H1 (cell line): ENCODE measurements at regions not wholly inside any gene's neighbourhood (a gene's known extent, or its start where the extent isn't known, plus 50 kb on each side); places are given as distances from the start of the nearest gene placed in this dataset.

Experiments used
- CTCF ChIA-PET: fragments of 300-600 bp; sonication (Branson Sonifier 250); formaldehyde crosslinking; loops from one replicate; lab custom pipeline; 2021; ENCODE audit not compliant: partially characterized antibody; lab: Charles Lee
- POLR2A ChIA-PET: fragments of 300-600 bp; sonication (Branson Sonifier 250); formaldehyde crosslinking; loops from one replicate; lab custom pipeline; 2021; ENCODE audit warnings: inconsistent platforms; ENCODE audit not compliant: partially characterized antibody; lab: Charles Lee
- DNase-seq, 2 experiments: peaks; one replicate each; pipeline versions ENCODE4 v3.0.0 to v3.0.0-alpha.2; 2010 to 2022; ENCODE audit warnings: low spot score in 2 of 2, low read depth in 1 of 2, mixed read lengths in 1 of 2
- FAIRE-seq: peaks from 2 replicates; lab custom pipeline; 2011; peaks lifted over from hg19 to GRCh38; lab: Jason Lieb, UNC
- H2AFZ ChIP-seq: 2 replicates; pipeline ENCODE4 v1.8.1; 2012; ENCODE audit warnings: low read length, inconsistent platforms
- H2AK5ac ChIP-seq: 2 replicates; pipeline ENCODE4 v1.6.1; 2013; ENCODE audit warnings: low read depth, low read length
- H2BK120ac ChIP-seq: replicated peaks from 2 replicates; pipeline ENCODE3; 2013; ENCODE audit warnings: low read depth, low read length, inconsistent platforms
- H2BK12ac ChIP-seq: 2 replicates; pipeline ENCODE4 v1.6.1; 2013; ENCODE audit warnings: low read depth, low read length
- H2BK15ac ChIP-seq: 2 replicates; pipeline ENCODE4 v1.6.1; 2013; ENCODE audit warnings: low read length
- H2BK20ac ChIP-seq: 2 replicates; pipeline ENCODE4 v1.6.1; 2013; ENCODE audit warnings: low read length
- H2BK5ac ChIP-seq: 2 replicates; pipeline ENCODE4 v1.6.1; 2013; ENCODE audit warnings: low read depth, low read length
- H3K14ac ChIP-seq: 2 replicates; pipeline ENCODE4 v1.6.1; 2013; ENCODE audit warnings: inconsistent platforms; ENCODE audit not compliant: insufficient read length
- H3K18ac ChIP-seq: 2 replicates; pipeline ENCODE4 v1.6.1; 2013; ENCODE audit warnings: low read length; ENCODE audit errors: extremely low read depth
- H3K23ac ChIP-seq: 2 replicates; pipeline ENCODE4 v1.6.1; 2013; ENCODE audit warnings: inconsistent platforms; ENCODE audit not compliant: insufficient read length
- H3K23me2 ChIP-seq: 2 replicates; pipeline ENCODE4 v1.6.1; 2013; ENCODE audit warnings: low read depth, low read length
- H3K27ac ChIP-seq: 2 replicates; pipeline ENCODE4 v1.6.1; 2011; ENCODE audit warnings: low read depth, low read length, inconsistent platforms
- H3K27me3 ChIP-seq, 4 experiments: replicated peaks in 1 of 4; 1 replicate in 1 of 4; 2 replicates in 3 of 4; pipeline versions ENCODE4 v1.6.1 to v1.8.1; 2011 to 2013; ENCODE audit warnings: low read length in 3 of 4, mild to moderate bottlenecking in 3 of 4, inconsistent platforms in 2 of 4, mixed read lengths in 2 of 4, moderate library complexity in 1 of 4; ENCODE audit not compliant: control insufficient read depth in 3 of 4, insufficient read depth in 3 of 4; ENCODE audit errors: extremely low read depth in 1 of 4
- H3K36me3 ChIP-seq, 4 experiments: 2 replicates each; pipeline versions ENCODE4 v1.6.1 to v1.8.1; 2011 to 2013; ENCODE audit warnings: mild to moderate bottlenecking in 4 of 4, low read length in 3 of 4, moderate library complexity in 2 of 4, control low read depth in 1 of 4, inconsistent platforms in 1 of 4; ENCODE audit not compliant: insufficient read depth in 4 of 4, control insufficient read depth in 2 of 4
- H3K4ac ChIP-seq: replicated peaks from 2 replicates; pipeline ENCODE3; 2013; ENCODE audit warnings: low read length, low read depth, mixed read lengths, inconsistent platforms; ENCODE audit not compliant: insufficient read length
- H3K4me1 ChIP-seq, 4 experiments: replicated peaks in 1 of 4; 1 replicate in 1 of 4; 2 replicates in 3 of 4; pipeline versions ENCODE4 v1.6.1 to v1.8.1; 2011 to 2013; ENCODE audit warnings: low read length in 3 of 4, inconsistent platforms in 2 of 4, mixed read lengths in 1 of 4; ENCODE audit not compliant: insufficient read depth in 4 of 4, control insufficient read depth in 3 of 4
- H3K4me2 ChIP-seq, 2 experiments: 2 replicates each; pipeline versions ENCODE4 v1.6.1 to v1.8.1; 2011 to 2013; ENCODE audit warnings: low read depth in 2 of 2, low read length in 2 of 2, control low read depth in 1 of 2, inconsistent platforms in 1 of 2, mild to moderate bottlenecking in 1 of 2; ENCODE audit not compliant: insufficient read depth in 1 of 2
- H3K4me3 ChIP-seq, 4 experiments: fragments of 200-600, 300-600 bp in 1 of 4; sonication (generic), shearing (Covaris generic), sonication (Bioruptor Twin) in 1 of 4; 2 replicates each; pipeline versions ENCODE4 v1.5.1 to v1.8.1; 2011 to 2016; ENCODE audit warnings: low read length in 4 of 4, low read depth in 3 of 4, control low read depth in 2 of 4, inconsistent platforms in 2 of 4, mild to moderate bottlenecking in 2 of 4, mixed read lengths in 1 of 4, moderate library complexity in 1 of 4; ENCODE audit not compliant: insufficient read depth in 2 of 4; ENCODE audit errors: extremely low read depth in 1 of 4
- H3K56ac ChIP-seq: replicated peaks from 2 replicates; pipeline ENCODE3; 2013; ENCODE audit warnings: low read depth, mild to moderate bottlenecking, mixed read lengths, low read length, inconsistent platforms; ENCODE audit not compliant: insufficient read length
- H3K79me1 ChIP-seq: 2 replicates; pipeline ENCODE4 v1.6.1; 2013; ENCODE audit warnings: low read depth, low read length, control low read depth
- H3K79me2 ChIP-seq, 2 experiments: 2 replicates each; pipeline versions ENCODE4 v1.6.1 to v1.8.1; 2012 to 2013; ENCODE audit warnings: low read length in 2 of 2, mild to moderate bottlenecking in 2 of 2, inconsistent platforms in 1 of 2; ENCODE audit not compliant: insufficient read depth in 2 of 2, control insufficient read depth in 1 of 2
- H3K9ac ChIP-seq, 4 experiments: replicated peaks in 1 of 4; 1 replicate in 1 of 4; 2 replicates in 3 of 4; pipeline versions ENCODE4 v1.6.1 to v1.8.1; 2011 to 2013; ENCODE audit warnings: low read depth in 3 of 4, low read length in 3 of 4, control low read depth in 2 of 4, mild to moderate bottlenecking in 2 of 4, moderate library complexity in 2 of 4, inconsistent platforms in 1 of 4; ENCODE audit errors: extremely low read depth in 1 of 4
- H3K9me3 ChIP-seq, 2 experiments: 2 replicates each; pipeline versions ENCODE4 v1.6.1 to v1.8.1; 2012 to 2013; ENCODE audit warnings: mild to moderate bottlenecking in 2 of 2, moderate library complexity in 2 of 2, control low read depth in 1 of 2, inconsistent platforms in 1 of 2, low read depth in 1 of 2, low read length in 1 of 2, mixed read lengths in 1 of 2; ENCODE audit not compliant: insufficient read depth in 2 of 2
- H4K20me1 ChIP-seq, 2 experiments: replicated peaks in 1 of 2; 2 replicates each; pipeline versions ENCODE3 to v1.8.1; 2011 to 2013; ENCODE audit warnings: inconsistent platforms in 2 of 2, low read length in 2 of 2, mild to moderate bottlenecking in 1 of 2; ENCODE audit not compliant: insufficient read depth in 2 of 2, control insufficient read depth in 1 of 2
- H4K5ac ChIP-seq: 2 replicates; pipeline ENCODE4 v1.6.1; 2013; ENCODE audit warnings: low read length, low read depth, mixed read lengths, inconsistent platforms; ENCODE audit not compliant: insufficient read length
- H4K8ac ChIP-seq: 2 replicates; pipeline ENCODE4 v1.8.0; 2013; ENCODE audit warnings: mild to moderate bottlenecking, moderate library complexity, low read length, inconsistent platforms; ENCODE audit not compliant: insufficient read depth; ENCODE audit errors: extremely low read depth
- H4K91ac ChIP-seq: replicated peaks from 2 replicates; pipeline ENCODE3; 2013; ENCODE audit warnings: low read length, mixed read lengths, inconsistent platforms; ENCODE audit not compliant: insufficient read length
- EP300 ChIP-seq, 2 experiments: IDR thresholded peaks; 1 replicate in 1 of 2; 2 replicates in 1 of 2; pipeline ENCODE4 v1.6.1; 2011 to 2012; ENCODE audit warnings: low read depth in 2 of 2, low read length in 2 of 2, mild to moderate bottlenecking in 2 of 2, borderline replicate concordance in 1 of 2, inconsistent platforms in 1 of 2, moderate library complexity in 1 of 2
- EZH2 ChIP-seq: fragments of 200-600 bp; sonication (generic); IDR thresholded peaks from 2 replicates; pipeline ENCODE4 v1.7.1; 2012; ENCODE audit warnings: low read depth, mild to moderate bottlenecking, moderate library complexity, low read length, inconsistent platforms; ENCODE audit not compliant: severe bottlenecking
- HDAC6 ChIP-seq: IDR thresholded peaks from one replicate; pipeline ENCODE4 v1.7.1; 2012; ENCODE audit warnings: low read depth, mild to moderate bottlenecking, inconsistent platforms, low read length, moderate library complexity
- PHF8 ChIP-seq: fragments of 200-600 bp; sonication (generic); conservative IDR thresholded peaks from 2 replicates; pipeline ENCODE4 v1.7.1; 2012; ENCODE audit warnings: low read depth, mild to moderate bottlenecking, inconsistent platforms, low read length, moderate library complexity
- RXRA ChIP-seq: IDR thresholded peaks from 2 replicates; pipeline ENCODE4 v1.6.1; 2011; ENCODE audit warnings: low read depth, mild to moderate bottlenecking, low read length, moderate library complexity; ENCODE audit not compliant: insufficient read depth
- SP2 ChIP-seq: IDR thresholded peaks from 2 replicates; pipeline ENCODE4 v1.6.1; 2012; ENCODE audit warnings: mild to moderate bottlenecking, low read length, inconsistent platforms
- SRF ChIP-seq: IDR thresholded peaks from 2 replicates; pipeline ENCODE4 v1.6.1; 2011; ENCODE audit warnings: mild to moderate bottlenecking, low read depth, low read length, moderate library complexity
- TAF1 ChIP-seq: IDR thresholded peaks from 2 replicates; pipeline ENCODE4 v1.6.1; 2011; ENCODE audit warnings: mild to moderate bottlenecking, low read depth, low read length
- USF2 ChIP-seq: IDR thresholded peaks from 2 replicates; pipeline ENCODE4 v1.6.1; 2011; ENCODE audit warnings: low read length, improper control_type of control experiment
- WGBS, 2 experiments: shearing (Covaris generic) in 1 of 2; methylation state at CpG; one replicate each; pipeline versions ENCODE4 v1.1.6 to v1.1.7; 2013 to 2015; ENCODE audit warnings: low lambda C conversion rate in 2 of 2, mixed read lengths in 2 of 2, inconsistent platforms in 1 of 2, low coverage in 1 of 2, missing lambda C conversion rate in 1 of 2; ENCODE audit not compliant: insufficient replicate concordance in 2 of 2, insufficient coverage in 1 of 2, insufficient read length in 1 of 2; ENCODE audit errors: extremely low coverage in 1 of 2, missing lambda C conversion rate in 1 of 2; 5-methylcytosine and 5-hydroxymethylcytosine counted together
- TF ChIP-seq, protein P1 (sequence below): IDR thresholded peaks from 2 replicates; pipeline ENCODE4 v1.6.1; 2012; ENCODE audit warnings: inconsistent platforms

- Histone ChIP-seq H2BK20ac (no peak overlapping the region), H4K8ac (no peak overlapping the region), H2BK120ac (no peak overlapping the region), H3K18ac (no peak overlapping the region), H3K56ac (no peak overlapping the region), H3K79me1 (no peaks in the 10 kb centered on the region), H2BK12ac (no peak overlapping the region), H3K23me2 (no peaks in the 10 kb centered on the region), H3K4ac (no peak overlapping the region), H4K5ac (no peak overlapping the region), H2AFZ (no peak overlapping the region), H4K20me1 (no peaks in the 10 kb centered on the region), H3K4me3 (no peak overlapping the region), H2BK15ac (no peak overlapping the region), H3K79me2 (no peaks in the 10 kb centered on the region), H3K27ac (no peak overlapping the region), H3K14ac (no peak overlapping the region), H2AK5ac (no peak overlapping the region), H3K27me3 (no peaks in the 10 kb centered on the region), H3K9ac (no peak overlapping the region), H3K36me3 (no peaks in the 10 kb centered on the region), H3K4me2 (no peak overlapping the region), H3K9me3 (no peaks in the 10 kb centered on the region), H2BK5ac (no peak overlapping the region), H3K4me1 (no peaks in the 10 kb centered on the region), H4K91ac (no peak overlapping the region), H3K23ac (no peak overlapping the region)
- no peak for DNase-seq
- 78% methylated on average over 1 of the region's 1 CpG; no CpG with 5 or more reads in 1 of the 2 experiments for WGBS, 2 experiments
- POLR2A ChIA-PET = no interaction called here
- no peak for FAIRE-seq
- CTCF ChIA-PET = interaction anchor here (0.6 to 1.3 kb wide), 2 partner anchors 55 to 136 kb away, joined by 3 to 4 read pairs; no protein-coding TSS in a partner anchor
- TF ChIP-seq USF2 (no peak), RXRA (no peak), EZH2 (no peak), SRF (no peak), TAF1 (no peak), HDAC6 (no peak), EP300 (IDR thresholded peaks at IDR 0.05; ENCODE audit: borderline replicate concordance in 1 of 2, low read depth in 2 of 2, low read length in 2 of 2) (no peak), SP2 (no peak), PHF8 (no peak)
- TF ChIP-seq, protein P1, sequence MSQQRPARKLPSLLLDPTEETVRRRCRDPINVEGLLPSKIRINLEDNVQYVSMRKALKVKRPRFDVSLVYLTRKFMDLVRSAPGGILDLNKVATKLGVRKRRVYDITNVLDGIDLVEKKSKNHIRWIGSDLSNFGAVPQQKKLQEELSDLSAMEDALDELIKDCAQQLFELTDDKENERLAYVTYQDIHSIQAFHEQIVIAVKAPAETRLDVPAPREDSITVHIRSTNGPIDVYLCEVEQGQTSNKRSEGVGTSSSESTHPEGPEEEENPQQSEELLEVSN = no peak
Observed at GRCh38 chr4:27946799-27947198, 1086.2 kb downstream of the STIM2 start.
